Urinary bladder (tissue), 3 donors: ENCODE measurements at regions not wholly inside any gene's neighbourhood (a gene's known extent, or its start where the extent isn't known, plus 50 kb on each side); places are given as distances from the start of the nearest gene placed in this dataset.

Experiments
- DNase-seq: peaks from one replicate; pipeline ENCODE4 v3.0.0-alpha.2; 2015; ENCODE audit errors: extremely low spot score
- H3K27ac ChIP-seq: one replicate; pipeline ENCODE4 v1.5.1; 2013; ENCODE audit warnings: low read depth, mild to moderate bottlenecking, moderate library complexity
- H3K36me3 ChIP-seq: one replicate; pipeline ENCODE4 v1.6.1; 2013; ENCODE audit warnings: mild to moderate bottlenecking, moderate library complexity; ENCODE audit not compliant: insufficient read depth
- H3K4me1 ChIP-seq: one replicate; pipeline ENCODE4 v1.6.1; 2013; ENCODE audit warnings: mild to moderate bottlenecking, moderate library complexity; ENCODE audit not compliant: insufficient read depth
- H3K4me3 ChIP-seq: one replicate; pipeline ENCODE4 v1.5.1; 2013; ENCODE audit warnings: low read depth, low read length
- WGBS: extraction: QIAGEN DNeasy Blood & Tissue Kit; methylation state at CpG from one replicate; pipeline ENCODE4 v1.1.7; 2013; 5-methylcytosine and 5-hydroxymethylcytosine counted together
- donor health status: healthy with polysubstance abuse.
- donor health status: healthy.

GRCh38 chr5:121285801-121286521 is 565.7 kb upstream of the FTMT start:
- 76% methylated on average over 4 of the region's 4 CpGs for WGBS
- Histone ChIP-seq H3K27ac (no peak overlapping the region), H3K4me3 (no peak overlapping the region), H3K4me1 (no peaks in the 10 kb centered on the region), H3K36me3 (no peaks in the 10 kb centered on the region)
- DNase-seq: no peak

DNA sequence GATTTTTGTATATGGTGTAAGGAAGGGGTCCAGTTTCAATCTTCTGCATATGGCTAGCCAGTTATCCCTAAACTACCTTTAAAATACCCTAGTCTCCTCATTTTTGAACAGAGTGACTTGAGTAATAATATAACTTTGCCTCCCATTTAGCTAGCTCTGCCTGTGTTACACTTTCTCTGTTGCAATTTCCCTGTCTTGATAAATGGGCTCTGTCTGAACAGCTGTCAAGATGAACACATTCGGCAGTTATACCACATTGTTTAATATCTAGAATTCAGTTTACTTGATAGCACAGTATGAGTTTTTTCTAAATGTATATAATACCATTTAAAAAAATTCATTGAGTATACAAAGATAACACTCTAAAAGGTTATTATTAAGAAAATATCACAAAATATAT is 562.9 kb upstream of the FTMT start:
- WGBS: 84% methylated on average over 1 of the region's 1 CpG
- DNase-seq: no peak
- Histone ChIP-seq H3K27ac (no peak overlapping the region), H3K36me3 (no peaks in the 10 kb centered on the region), H3K4me1 (no peaks in the 10 kb centered on the region), H3K4me3 (no peak overlapping the region)

DNA sequence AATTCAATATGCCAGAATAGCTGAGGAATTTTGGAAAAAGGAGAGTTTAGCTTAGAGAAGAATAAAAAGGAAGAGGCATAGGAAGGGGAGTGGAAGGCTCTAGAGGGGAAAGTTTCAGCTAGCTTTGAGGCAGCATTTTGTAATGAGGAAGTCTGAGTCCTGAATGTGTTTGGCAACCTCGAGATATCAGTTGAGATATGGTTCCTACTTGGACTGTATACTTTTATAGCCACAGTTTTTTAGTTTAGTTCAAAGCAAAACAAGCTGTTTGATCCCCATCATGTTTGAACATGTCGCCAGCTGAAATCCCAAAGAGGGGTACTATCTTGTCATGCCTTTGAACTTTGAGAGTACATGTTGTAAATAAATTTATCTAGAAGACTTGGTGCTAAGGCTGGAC is 559.0 kb upstream of the FTMT start:
- H3K27ac ChIP-seq: no peak overlapping the region
- H3K4me3 ChIP-seq: no peak overlapping the region
- H3K4me1 ChIP-seq: no peaks in the 10 kb centered on the region
- 53% methylated on average over 2 of the region's 2 CpGs for WGBS
- no peak for DNase-seq
- H3K36me3 ChIP-seq: no peaks in the 10 kb centered on the region

- no peak for DNase-seq
- Histone ChIP-seq H3K27ac (no peak overlapping the region), H3K36me3 (no peaks in the 10 kb centered on the region), H3K4me3 (no peak overlapping the region), H3K4me1 (no peaks in the 10 kb centered on the region)
- 54% methylated on average over 2 of the region's 2 CpGs for WGBS
Measured at GRCh38 chr5:121296356-121296755, 555.3 kb upstream of the FTMT start.

- Histone ChIP-seq H3K36me3 (no peaks in the 10 kb centered on the region), H3K27ac (no peak overlapping the region), H3K4me3 (no peak overlapping the region), H3K4me1 (no peaks in the 10 kb centered on the region)
- 80% methylated on average over 3 of the region's 3 CpGs for WGBS
- no peak for DNase-seq
Measured at GRCh38 chr5:121299153-121299552, 552.5 kb upstream of the FTMT start.

DNA sequence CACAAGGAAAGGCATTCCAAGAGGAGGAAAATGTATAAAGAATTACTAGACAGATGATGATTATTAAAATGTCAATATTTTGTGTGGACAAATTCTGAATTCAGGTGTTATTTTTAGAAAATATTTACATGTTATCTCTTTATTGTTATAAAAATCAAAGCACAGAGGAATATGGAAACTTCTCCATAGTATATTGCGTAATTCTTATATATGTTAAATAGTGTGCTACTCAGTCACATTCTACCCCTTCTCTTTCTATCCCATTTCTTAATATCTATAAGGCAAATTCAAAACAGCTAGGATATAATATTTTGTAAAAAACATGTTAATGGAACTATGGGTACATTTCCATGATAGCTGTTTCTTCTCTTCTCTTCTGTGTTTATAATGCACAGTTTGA is 546.8 kb upstream of the FTMT start:
- Histone ChIP-seq H3K4me1 (no peaks in the 10 kb centered on the region), H3K4me3 (no peak overlapping the region), H3K36me3 (no peaks in the 10 kb centered on the region), H3K27ac (no peak overlapping the region)
- 99% methylated on average over 1 of the region's 1 CpG for WGBS
- no peak for DNase-seq

- DNase-seq: no peak
- H3K27ac ChIP-seq: no peak overlapping the region
Measured at GRCh38 chr5:121313886-121314285, 537.8 kb upstream of the FTMT start.

DNA sequence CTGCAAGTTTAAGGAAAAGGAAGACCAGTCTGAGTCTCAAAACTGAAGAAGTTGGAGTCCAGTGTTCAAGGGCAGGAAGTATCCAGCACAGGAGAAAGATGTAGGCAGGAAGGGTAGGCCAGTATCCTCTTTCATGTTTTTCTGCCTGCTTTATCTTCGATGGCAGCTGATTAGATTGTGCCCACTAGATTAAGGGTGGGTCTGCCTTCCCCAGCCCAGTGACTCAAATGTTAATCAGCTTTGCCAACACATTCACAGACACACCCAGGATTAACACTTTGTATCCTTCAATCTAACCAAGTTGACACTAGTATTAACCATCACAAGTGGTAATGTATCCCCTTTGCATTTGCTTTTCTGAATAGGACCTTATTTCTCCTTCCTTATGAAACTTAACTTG is 535.9 kb upstream of the FTMT start:
- no peak overlapping the region for H3K27ac ChIP-seq
- H3K4me1 ChIP-seq: no peaks in the 10 kb centered on the region
- no peak overlapping the region for H3K4me3 ChIP-seq
- no peaks in the 10 kb centered on the region for H3K36me3 ChIP-seq
- 69% methylated on average over 1 of the region's 1 CpG for WGBS
- no peak for DNase-seq

More at GRCh38 chr5:121313886-121314285, 537.8 kb upstream of the FTMT start:
- Histone ChIP-seq H3K36me3 (no peaks in the 10 kb centered on the region), H3K4me1 (no peaks in the 10 kb centered on the region), H3K4me3 (no peak overlapping the region)
- WGBS: 75% methylated on average over 1 of the region's 1 CpG

DNA sequence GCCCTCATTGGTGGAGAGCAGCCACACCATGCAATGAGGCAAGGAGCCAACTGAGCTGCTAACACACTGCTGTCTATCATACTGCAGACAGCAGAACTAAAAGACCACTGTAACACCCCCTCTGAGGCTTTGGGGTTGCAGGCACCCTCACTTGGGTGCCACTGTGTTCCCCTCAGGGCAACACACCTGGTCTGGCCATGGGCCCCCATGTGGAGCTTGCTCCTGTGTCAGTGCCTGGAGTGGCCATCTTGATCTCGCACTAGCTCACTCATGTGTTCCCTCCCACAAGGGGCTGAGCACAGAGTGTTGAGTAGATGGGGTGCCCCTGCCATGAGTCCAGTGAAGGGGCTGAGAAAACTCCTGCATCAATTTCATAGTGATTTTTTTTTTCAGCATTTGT is 532.4 kb upstream of the FTMT start:
- no peaks in the 10 kb centered on the region for H3K36me3 ChIP-seq
- H3K4me3 ChIP-seq: no peak overlapping the region
- no peaks in the 10 kb centered on the region for H3K4me1 ChIP-seq
- no peak for DNase-seq
- 98% methylated on average over 1 of the region's 1 CpG for WGBS
- no peak overlapping the region for H3K27ac ChIP-seq

DNA sequence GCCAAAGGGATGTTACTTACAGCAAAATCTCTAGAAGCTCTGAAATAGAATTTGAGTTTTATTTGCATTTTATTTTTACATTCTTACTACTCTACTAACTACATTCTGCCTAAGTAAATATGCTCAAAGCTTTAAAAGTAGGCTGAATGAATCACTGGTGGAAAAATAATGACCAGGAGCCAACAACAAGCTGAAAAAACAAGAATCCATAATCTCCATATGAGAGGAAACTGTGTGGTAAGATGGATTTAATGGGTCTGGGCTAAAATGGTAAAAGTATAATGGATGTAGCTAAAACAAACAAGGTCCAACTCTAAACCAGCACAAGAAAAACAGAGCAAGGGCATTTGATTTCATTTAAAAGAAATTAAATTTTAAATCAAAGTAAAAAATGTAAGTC is 525.8 kb upstream of the FTMT start:
- Histone ChIP-seq H3K4me3 (no peak overlapping the region), H3K4me1 (no peaks in the 10 kb centered on the region), H3K27ac (no peak overlapping the region), H3K36me3 (no peaks in the 10 kb centered on the region)
- DNase-seq: no peak

DNA sequence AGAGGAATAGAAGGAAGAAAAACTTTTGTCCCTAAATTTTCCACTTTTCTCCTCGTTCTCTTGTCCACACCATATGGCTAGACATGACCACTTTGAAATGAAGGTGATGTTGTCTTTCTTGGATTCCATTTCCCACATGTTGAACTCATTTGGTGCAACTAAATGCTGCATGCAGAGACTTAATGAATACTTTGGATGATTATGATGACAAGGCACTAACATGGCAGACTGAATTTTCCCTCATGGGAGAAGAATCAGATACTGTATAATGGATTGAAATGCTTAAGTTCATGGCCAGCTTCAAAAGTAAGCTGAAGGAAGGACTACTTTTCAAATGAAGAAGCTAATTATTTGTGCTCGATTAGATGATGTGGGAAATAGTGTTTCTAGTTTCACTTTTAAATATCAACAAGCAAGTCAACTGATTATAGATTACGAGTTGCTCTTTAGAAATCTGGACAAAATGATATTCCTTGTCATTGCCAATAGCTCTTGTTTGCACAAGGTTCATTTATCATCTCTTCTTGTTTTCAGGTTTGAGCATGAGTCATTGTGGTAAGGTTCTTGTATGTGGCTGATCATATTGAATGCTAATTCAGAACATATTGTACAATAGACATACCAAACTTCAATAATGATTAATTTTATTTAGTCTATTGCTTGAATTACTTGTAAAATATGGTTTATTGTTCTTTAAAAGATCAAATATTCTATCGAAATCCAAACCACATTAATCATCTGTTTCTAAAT is 501.3 kb upstream of the FTMT start:
- Histone ChIP-seq H3K4me1 (no peaks in the 10 kb centered on the region), H3K36me3 (no peaks in the 10 kb centered on the region), H3K27ac (no peak overlapping the region), H3K4me3 (no peak overlapping the region)
- no peak for DNase-seq
- WGBS: 41% methylated on average over 4 of the region's 4 CpGs

DNA sequence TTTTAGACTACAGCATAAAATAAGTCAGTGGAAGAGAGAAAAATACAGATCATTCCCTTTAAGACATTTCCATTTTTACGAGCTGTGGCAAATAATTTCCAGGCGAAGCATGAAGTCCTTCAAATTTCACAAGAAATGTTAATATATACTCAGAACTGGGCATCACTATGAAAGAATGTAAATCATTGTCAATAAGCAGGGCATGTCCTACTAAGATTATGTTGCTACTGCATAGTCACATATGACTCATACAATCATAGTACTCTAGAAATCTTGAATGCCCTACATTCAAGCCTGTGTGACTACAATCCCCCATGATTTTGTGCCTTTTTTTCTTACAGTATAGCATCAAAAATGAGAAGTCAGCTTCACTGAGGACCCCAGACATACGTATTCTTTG is 485.2 kb upstream of the FTMT start:
- Histone ChIP-seq H3K4me1 (no peaks in the 10 kb centered on the region), H3K36me3 (no peaks in the 10 kb centered on the region), H3K4me3 (no peak overlapping the region), H3K27ac (no peak overlapping the region)
- DNase-seq: no peak
- WGBS: 44% methylated on average over 3 of the region's 3 CpGs

GRCh38 chr5:121373371-121373770 is 478.3 kb upstream of the FTMT start:
- no peak overlapping the region for H3K27ac ChIP-seq
- 82% methylated on average over 3 of the region's 3 CpGs for WGBS
- H3K36me3 ChIP-seq: no peaks in the 10 kb centered on the region
- H3K4me1 ChIP-seq: peaks cover 1% of the 10 kb centered on the region
- no peak for DNase-seq
- H3K4me3 ChIP-seq: no peak overlapping the region

DNA sequence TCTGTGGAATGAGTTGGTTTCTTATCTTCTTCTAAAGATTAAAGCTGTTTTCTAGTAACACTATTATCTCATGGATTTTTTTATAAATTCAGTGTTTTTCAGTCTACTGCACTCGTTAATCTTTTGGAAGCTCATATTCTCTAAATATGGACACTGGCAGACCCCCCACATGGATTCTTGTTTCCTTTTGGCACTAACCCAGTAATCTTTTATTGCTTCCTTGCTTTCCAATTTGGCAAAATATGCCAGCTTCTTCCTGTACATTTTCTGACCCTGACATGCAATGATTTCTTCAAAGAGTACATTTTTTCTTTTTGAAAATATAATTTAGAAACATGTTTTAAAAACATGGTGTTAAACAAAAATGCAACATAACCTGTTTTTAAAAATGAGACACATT is 474.2 kb upstream of the FTMT start:
- Histone ChIP-seq H3K27ac (no peak overlapping the region), H3K4me1 (peaks cover 3% of the 10 kb centered on the region), H3K36me3 (no peaks in the 10 kb centered on the region), H3K4me3 (no peak overlapping the region)
- no peak for DNase-seq
- WGBS: 33% methylated on average over 1 of the region's 1 CpG
